ENCODE measurements at regions not wholly inside any gene's neighbourhood (a gene's known extent, or its start where the extent isn't known, plus 50 kb on each side); places are given as distances from the start of the nearest gene placed in this dataset.

- no peak overlapping the region for H3K27ac ChIP-seq (ENCODE audit: low read length)
- H3K36me3 ChIP-seq (ENCODE audit: control insufficient read depth, insufficient read depth, low read length): no peaks in the 10 kb centered on the region
- H3K27me3 ChIP-seq (ENCODE audit: control insufficient read depth, insufficient read depth, low read length): peaks cover 2% of the 10 kb centered on the region; the same call in 1 of the 2 replicates
- no peak for DNase-seq (ENCODE audit: low read depth, low spot score)
- no peaks in the 10 kb centered on the region for H3K9me3 ChIP-seq (ENCODE audit: control insufficient read depth, insufficient read depth, low read depth, low read length)
- intact Hi-C loops (cut with micrococcal nuclease; ENCODE audit: unreplicated experiment) (loop anchor here (10.0 kb wide), 1 partner anchor 451 kb away; no protein-coding TSS in a partner anchor), in situ Hi-C loops (cut with HindIII; ENCODE audit: low pct_unique_long_range_greater_than_20kb, low sequenced_read_pairs) (no loop called here)
- TF ChIP-seq TCF7L2 (IDR thresholded peaks at IDR 0.05; ENCODE audit: low read depth, low read length) (no peak), REST (IDR thresholded peaks at IDR 0.05; ENCODE audit: insufficient read depth in 1 of 2, low read depth in 2 of 2, low read length in 1 of 2) (no peak), CTCF (IDR thresholded peaks at IDR 0.05) (no peak), POLR2AphosphoS5 (IDR thresholded peaks at IDR 0.05; ENCODE audit: low read depth, low read length) (no peak), SIN3A (IDR thresholded peaks at IDR 0.05; ENCODE audit: borderline replicate concordance, insufficient read depth, low read depth, low read length) (no peak)
- ATAC-seq: no peak
- ChIA-PET POLR2A (no interaction called here), CTCF (no interaction called here)
- no TSS peak for BruUV-seq (replicated peaks)
- no peak overlapping the region for H3K4me3 ChIP-seq (ENCODE audit: low read depth in 2 of 2, low read length in 2 of 2)
- H3K4me1 ChIP-seq (ENCODE audit: control insufficient read depth, insufficient read depth, low read length): no peaks in the 10 kb centered on the region
These were observed 624.2 kb downstream of the ACTR3B start for GRCh38 chr7:153383781-153384180.

- Histone ChIP-seq H3K9me3 (ENCODE audit: control insufficient read depth, insufficient read depth, low read depth, low read length) (no peaks in the 10 kb centered on the region), H3K4me1 (ENCODE audit: control insufficient read depth, insufficient read depth, low read length) (no peaks in the 10 kb centered on the region), H3K4me3 (ENCODE audit: low read depth in 2 of 2, low read length in 2 of 2) (no peak overlapping the region), H3K27me3 (ENCODE audit: control insufficient read depth, insufficient read depth, low read length) (peaks cover 2% of the 10 kb centered on the region; the same call in 1 of the 2 replicates), H3K27ac (ENCODE audit: low read length) (no peak overlapping the region), H3K36me3 (ENCODE audit: control insufficient read depth, insufficient read depth, low read length) (no peaks in the 10 kb centered on the region)
- no peak for ATAC-seq
- intact Hi-C loops (cut with micrococcal nuclease; ENCODE audit: unreplicated experiment) (loop anchor here (10.0 kb wide), 1 partner anchor 449 kb away; no protein-coding TSS in a partner anchor), in situ Hi-C loops (cut with HindIII; ENCODE audit: low pct_unique_long_range_greater_than_20kb, low sequenced_read_pairs) (no loop called here)
- no peak for DNase-seq (ENCODE audit: low read depth, low spot score)
- ChIA-PET POLR2A (no interaction called here), CTCF (no interaction called here)
- TF ChIP-seq REST (IDR thresholded peaks at IDR 0.05; ENCODE audit: insufficient read depth in 1 of 2, low read depth in 2 of 2, low read length in 1 of 2) (no peak), TCF7L2 (IDR thresholded peaks at IDR 0.05; ENCODE audit: low read depth, low read length) (no peak), CTCF (IDR thresholded peaks at IDR 0.05) (no peak), POLR2AphosphoS5 (IDR thresholded peaks at IDR 0.05; ENCODE audit: low read depth, low read length) (no peak), SIN3A (IDR thresholded peaks at IDR 0.05; ENCODE audit: borderline replicate concordance, insufficient read depth, low read depth, low read length) (no peak)
- BruUV-seq (replicated peaks): no TSS peak
These were observed 626.0 kb downstream of the ACTR3B start for GRCh38 chr7:153385502-153385901.
